Activated T-cell treated with anti-CD3 and anti-CD28 coated beads for 48 hours (primary cell): ENCODE measurements at regions not wholly inside any gene's neighbourhood (a gene's known extent, or its start where the extent isn't known, plus 50 kb on each side); places are given as distances from the start of the nearest gene placed in this dataset.

ENCODE experiments used
- DNase-seq: peaks from one replicate; pipeline ENCODE4 v3.0.0-alpha.2; 2020; ENCODE audit warnings: low read depth

DNA sequence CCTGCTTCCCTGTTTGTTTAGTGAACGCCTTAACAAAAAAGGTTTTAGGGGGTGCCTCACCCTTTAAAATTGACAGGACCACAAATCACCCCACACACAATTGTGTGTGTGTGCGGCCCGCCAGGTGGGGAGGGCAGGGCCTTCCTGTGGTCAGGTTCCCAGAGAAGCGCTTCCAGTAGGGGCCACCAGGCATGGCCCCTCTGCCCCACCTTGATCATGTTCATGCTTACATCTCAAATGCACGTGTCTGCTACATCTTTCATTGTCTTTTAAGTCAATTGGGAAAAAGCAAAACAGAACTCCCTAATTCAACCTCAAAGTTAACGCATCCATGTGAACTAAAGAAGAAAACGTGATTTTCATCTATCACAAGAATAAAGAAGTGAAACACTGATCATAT lies 1335.3 kb downstream of the TBC1D22A start:
- DNase-seq: no peak

DNA sequence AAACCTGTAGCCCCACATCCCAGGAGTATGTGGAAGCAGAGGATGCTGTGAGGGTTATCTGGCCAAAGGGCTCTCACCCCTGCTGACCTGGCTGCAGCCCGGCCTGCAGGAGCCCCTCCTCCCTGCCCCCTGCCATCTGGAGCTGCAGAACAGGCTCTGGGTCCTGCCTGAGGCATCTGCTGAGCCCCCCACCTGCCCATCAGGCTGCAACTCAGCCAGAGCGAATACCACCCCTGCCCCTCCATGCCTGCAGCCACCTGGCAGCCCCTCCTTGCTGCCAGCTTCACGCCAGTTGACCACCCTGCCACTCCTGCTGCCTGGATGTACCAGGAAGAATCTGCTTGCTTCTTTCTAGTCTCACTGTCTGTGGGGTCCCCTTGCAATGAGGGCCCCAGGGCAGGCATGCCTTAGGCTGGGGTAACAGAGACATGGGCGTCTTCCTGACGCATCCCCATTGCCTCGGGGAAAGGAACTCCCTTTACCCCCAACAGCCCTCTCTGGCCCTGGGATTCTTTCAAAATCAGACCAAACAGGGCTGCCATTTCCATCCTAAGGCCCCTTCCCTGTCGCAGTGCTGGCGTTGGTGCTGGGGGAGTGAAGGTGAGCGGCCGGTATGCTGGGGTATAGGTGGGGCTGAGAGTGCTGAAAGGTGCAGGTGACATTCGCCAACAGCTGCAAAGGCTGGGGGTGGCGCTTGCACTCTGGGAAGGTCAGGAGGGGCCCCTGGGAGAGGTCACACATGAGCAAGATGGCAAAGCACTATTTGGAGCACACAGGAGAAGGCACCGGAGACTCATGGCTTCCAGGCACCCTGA lies 1334.6 kb downstream of the TBC1D22A start:
- DNase-seq: no peak

DNA sequence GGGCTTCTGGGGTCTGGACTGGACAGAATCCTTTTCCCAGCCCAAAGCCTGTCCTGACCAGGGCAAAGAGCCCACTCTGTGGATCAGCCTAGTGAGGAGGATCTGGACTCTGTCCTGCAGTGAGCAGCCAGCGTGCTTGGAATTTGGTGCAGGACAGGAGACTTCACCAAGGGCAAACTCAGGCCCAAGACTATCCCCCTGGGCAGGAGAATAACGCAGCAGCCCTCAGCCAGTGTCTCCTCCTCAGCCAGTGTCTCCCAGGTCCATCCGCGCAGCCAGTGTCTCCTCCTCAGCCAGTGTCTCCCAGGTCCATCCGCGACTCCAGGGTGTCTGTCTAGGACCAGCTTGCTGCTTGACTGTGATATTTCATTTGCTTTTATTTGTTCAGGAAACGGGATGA lies 1334.0 kb downstream of the TBC1D22A start:
- DNase-seq: no peak

GRCh38 chr22:48093981-48094380 lies 1331.5 kb downstream of the TBC1D22A start:
- no peak for DNase-seq

GRCh38 chr22:48092866-48093265 lies 1330.4 kb downstream of the TBC1D22A start:
- DNase-seq: no peak

DNA sequence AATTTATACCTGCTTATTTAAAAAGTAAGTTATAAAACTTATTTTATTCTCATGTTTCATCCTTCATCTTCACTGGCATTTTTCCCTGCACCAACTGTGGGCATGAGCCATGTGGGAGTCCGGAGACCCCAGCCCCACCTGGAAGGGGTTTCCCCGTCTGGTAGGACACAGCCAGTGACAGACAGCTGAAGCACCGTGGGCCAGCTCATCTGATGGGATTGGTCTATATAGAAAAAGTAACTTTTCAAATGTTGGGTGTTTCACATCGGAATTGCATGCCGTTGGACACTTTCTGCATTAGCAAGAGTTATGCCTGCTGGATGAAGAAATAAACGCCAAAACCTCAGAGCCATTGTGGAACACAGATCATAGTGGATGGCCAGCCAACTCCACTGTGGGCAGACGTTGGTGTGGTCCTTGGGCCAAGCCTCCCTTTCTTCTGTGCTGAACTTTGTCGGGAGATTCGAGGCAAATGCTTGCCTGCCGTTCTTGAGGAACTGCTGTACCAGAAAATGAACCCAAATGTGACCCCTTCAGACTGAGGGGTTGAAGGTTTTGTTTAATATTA lies 1329.3 kb downstream of the TBC1D22A start:
- no peak for DNase-seq

DNA sequence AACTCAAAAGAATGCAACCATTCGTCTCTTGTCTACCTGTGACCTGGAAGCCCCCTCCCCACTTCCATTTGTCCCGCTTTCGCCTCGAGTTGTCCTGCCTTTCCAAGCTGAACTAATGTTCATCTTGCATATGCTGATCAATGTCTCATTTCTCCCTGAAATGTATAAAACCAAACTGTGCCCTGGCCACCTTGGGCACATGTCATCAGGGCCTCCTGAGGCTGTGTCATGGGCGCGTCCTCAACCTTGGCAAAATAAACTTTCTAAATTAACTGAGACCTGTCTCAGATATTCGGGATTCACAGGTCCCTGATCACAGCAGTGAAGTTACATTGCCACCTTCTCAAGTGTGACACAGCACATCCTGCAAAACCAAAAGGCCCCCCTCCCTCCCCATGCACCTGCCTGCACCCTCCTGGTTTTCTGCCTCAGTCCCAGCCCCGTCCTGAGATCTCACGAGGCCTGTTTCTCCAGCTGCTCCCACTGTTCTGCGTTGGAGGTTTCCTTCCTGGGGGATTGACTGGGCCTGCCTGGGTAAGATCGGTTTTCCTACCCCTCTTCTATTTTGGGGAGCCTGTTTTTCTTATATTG lies 1328.7 kb downstream of the TBC1D22A start:
- DNase-seq: no peak

DNA sequence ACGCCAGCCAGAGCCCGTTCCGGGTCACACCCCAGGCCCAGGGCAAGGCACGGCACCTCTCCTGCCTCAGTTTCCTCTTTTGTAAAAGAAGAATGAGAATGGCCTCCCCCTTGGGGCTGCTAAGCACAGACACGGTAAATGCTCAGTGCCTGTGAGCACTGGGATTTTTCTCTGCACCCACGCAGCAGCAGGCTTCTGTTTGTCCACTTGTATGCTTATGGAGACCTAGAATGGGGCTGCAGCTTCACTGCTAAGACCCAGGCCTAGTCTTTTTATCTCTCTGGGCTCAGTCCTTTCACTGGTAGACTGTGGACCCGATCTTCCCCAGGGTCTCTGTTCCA lies 1327.9 kb downstream of the TBC1D22A start:
- no peak for DNase-seq

GRCh38 chr22:48089601-48090331 lies 1327.3 kb downstream of the TBC1D22A start:
- DNase-seq: no peak

- no peak for DNase-seq
Measured at GRCh38 chr22:48088926-48089536, 1326.6 kb downstream of the TBC1D22A start.

- no peak for DNase-seq
Measured at GRCh38 chr22:48088251-48088650, 1325.8 kb downstream of the TBC1D22A start.

GRCh38 chr22:48085901-48086645 lies 1323.6 kb downstream of the TBC1D22A start:
- DNase-seq: no peak

GRCh38 chr22:48084729-48085050 lies 1322.2 kb downstream of the TBC1D22A start:
- DNase-seq: no peak

- DNase-seq: no peak
Measured at GRCh38 chr22:48084041-48084728, 1321.7 kb downstream of the TBC1D22A start.

GRCh38 chr22:48083502-48083901 lies 1321.1 kb downstream of the TBC1D22A start:
- DNase-seq: no peak

- no peak for DNase-seq
Measured at GRCh38 chr22:48082284-48082683, 1319.8 kb downstream of the TBC1D22A start.

DNA sequence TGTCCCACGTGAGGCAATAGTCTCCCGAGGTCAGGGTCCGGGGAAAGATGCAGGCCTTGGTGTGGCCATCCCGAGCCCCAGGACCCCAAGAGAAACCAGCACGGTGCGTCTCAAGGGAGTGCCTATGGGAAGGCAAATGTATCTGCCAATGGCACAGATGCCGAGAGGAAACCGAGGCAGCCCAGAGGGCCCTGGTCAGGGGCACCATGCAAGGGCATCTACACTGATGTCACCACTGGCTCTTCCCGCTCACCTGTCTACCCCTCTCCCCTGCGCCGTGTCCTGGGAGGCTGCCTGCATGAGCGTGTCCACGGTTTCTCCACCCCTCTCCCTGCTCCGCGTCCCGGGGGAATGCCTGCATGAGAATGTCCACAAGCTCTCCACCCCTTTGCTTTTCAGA lies 1318.8 kb downstream of the TBC1D22A start:
- no peak for DNase-seq

DNA sequence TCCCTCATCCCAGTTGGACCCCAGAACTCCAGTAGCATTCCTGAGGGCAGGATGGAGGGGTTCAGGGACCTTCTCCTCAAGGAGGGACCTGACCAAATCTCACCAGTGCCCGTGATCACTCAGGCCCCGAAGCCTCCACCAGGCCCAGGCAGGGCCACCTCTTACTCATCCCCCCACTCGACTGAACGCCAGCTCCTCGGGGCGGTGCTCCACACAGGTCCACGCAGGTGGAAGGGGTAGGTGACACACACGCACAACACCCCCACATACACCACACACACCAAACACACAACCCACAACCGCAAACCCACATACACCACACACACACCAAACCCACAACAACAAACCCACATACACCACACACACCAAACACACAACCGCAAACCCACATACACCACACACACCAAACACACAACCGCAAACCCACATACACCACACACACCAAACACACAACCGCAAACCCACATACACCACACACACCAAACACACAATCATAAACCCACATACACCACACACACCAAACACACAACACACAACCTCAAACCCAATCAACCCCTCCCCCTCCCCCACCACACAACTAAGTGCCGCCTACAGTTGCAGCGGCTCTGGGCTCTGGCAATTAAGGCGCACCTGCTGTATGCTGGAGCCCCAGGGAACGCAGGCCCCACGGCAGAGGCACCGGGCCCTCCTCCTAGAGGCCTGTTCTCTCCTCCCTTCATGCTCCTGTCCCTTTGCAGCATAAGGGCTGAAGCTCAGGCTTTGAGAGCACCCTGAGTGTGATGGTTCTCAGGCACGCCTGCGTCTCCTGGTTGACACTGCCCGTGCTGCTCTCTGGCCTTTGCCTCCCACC lies 1318.1 kb downstream of the TBC1D22A start:
- DNase-seq: no peak

GRCh38 chr22:48079505-48080290 lies 1317.2 kb downstream of the TBC1D22A start:
- DNase-seq: no peak

DNA sequence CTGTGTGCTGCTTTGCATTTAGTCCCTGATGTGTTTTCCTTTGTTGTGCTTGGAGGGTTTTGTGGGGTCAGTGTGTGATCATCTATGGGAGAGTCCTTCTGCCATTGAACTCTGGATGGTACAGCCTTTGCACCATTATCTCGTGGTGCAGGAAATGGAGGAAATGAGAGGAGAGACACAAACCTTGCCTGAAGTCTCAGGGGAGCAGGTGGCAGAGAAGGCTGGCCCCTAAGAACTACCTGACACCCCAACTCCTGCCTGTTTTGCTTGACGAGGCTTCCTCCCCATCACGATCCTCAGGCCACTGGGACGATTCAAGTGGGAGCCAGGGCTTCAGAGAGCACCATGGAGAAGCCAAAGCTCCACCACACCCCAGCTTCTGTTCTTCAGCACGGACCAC lies 1316.4 kb downstream of the TBC1D22A start:
- DNase-seq: no peak
